GM12878 (cell line): ENCODE measurements at regions not wholly inside any gene's neighbourhood (a gene's known extent, or its start where the extent isn't known, plus 50 kb on each side); places are given as distances from the start of the nearest gene placed in this dataset.

Source experiments
- BMI1 ChIP-seq: fragments of 450-650 bp; IDR thresholded peaks from 2 replicates; pipeline ENCODE4 v1.6.1; 2016; ENCODE audit warnings: mild to moderate bottlenecking, moderate library complexity, borderline replicate concordance
- IRF4 ChIP-seq: IDR thresholded peaks from 2 replicates; pipeline ENCODE4 v1.6.1; 2011; ENCODE audit warnings: low read depth, low read length
- SUPT20H ChIP-seq: IDR thresholded peaks from 2 replicates; pipeline ENCODE4 v1.6.1; 2011; ENCODE audit warnings: low read depth, mild to moderate bottlenecking, low read length, moderate library complexity, borderline replicate concordance; ENCODE audit not compliant: control insufficient read depth

- TF ChIP-seq SUPT20H (no peak), BMI1 (no peak), IRF4 (no peak)
Observed at GRCh38 chr7:136336932-136337331, 359.8 kb upstream of the MTPN start.
